ENCODE measurements at regions not wholly inside any gene's neighbourhood (a gene's known extent, or its start where the extent isn't known, plus 50 kb on each side); places are given as distances from the start of the nearest gene placed in this dataset.

- TF ChIP-seq CTCF (IDR thresholded peaks at IDR 0.05) = no peak
- no peak for TF ChIP-seq EP300 (IDR thresholded peaks at IDR 0.05)
- no peak for TF ChIP-seq POLR2A (IDR thresholded peaks at IDR 0.05)
Observed at GRCh38 chr16:61243954-61244353, 792.3 kb downstream of the CDH8 start.

All from stomach (tissue), 4 donors.